HCT116 (cell line): ENCODE measurements at regions not wholly inside any gene's neighbourhood (a gene's known extent, or its start where the extent isn't known, plus 50 kb on each side); places are given as distances from the start of the nearest gene placed in this dataset.
"Not testable (repeated sequence)": the region's sequence is repeated elsewhere in the genome, so short reads cannot be mapped to it uniquely, and the experiment has no call there.

Experiments
- CBX3 ChIP-seq: IDR thresholded peaks from 2 replicates; pipeline ENCODE4 v1.6.1; 2012; ENCODE audit warnings: low read depth
- CEBPB ChIP-seq: IDR thresholded peaks from 2 replicates; pipeline ENCODE4 v1.6.1; 2012; ENCODE audit warnings: low read depth
- EZH2 ChIP-seq: fragments of 200-600 bp; sonication (generic); IDR thresholded peaks from 2 replicates; pipeline ENCODE4 v1.6.1; 2017; ENCODE audit warnings: antibody characterized with exemption, mixed run types
- EZH2phosphoT487 ChIP-seq: fragments of 200-600 bp; IDR thresholded peaks from 2 replicates; pipeline ENCODE4 v1.6.1; 2018; ENCODE audit warnings: antibody characterized with exemption, borderline replicate concordance
- JUND ChIP-seq: IDR thresholded peaks from 2 replicates; pipeline ENCODE4 v1.6.1; 2012
- MAX ChIP-seq: IDR thresholded peaks from 2 replicates; pipeline ENCODE4 v1.6.1; 2012
- POLR2A ChIP-seq: IDR thresholded peaks from 2 replicates; pipeline ENCODE4 v1.7.0; 2011; ENCODE audit warnings: borderline replicate concordance; ENCODE audit not compliant: insufficient read depth, insufficient read length; ENCODE audit errors: extremely low read depth
- POLR2AphosphoS5 ChIP-seq: IDR thresholded peaks from 2 replicates; pipeline ENCODE4 v1.6.1; 2011; ENCODE audit warnings: mild to moderate bottlenecking, low read depth, low read length, moderate library complexity
- RAD21 ChIP-seq: IDR thresholded peaks from 2 replicates; pipeline ENCODE4 v1.6.1; 2012; ENCODE audit warnings: low read depth, mild to moderate bottlenecking
- SIN3A ChIP-seq: IDR thresholded peaks from 2 replicates; pipeline ENCODE4 v1.6.1; 2012; ENCODE audit warnings: low read depth
- YY1 ChIP-seq: IDR thresholded peaks from 2 replicates; pipeline ENCODE4 v1.6.1; 2011; ENCODE audit warnings: low read length, low read depth, moderate library complexity, mild to moderate bottlenecking; ENCODE audit not compliant: insufficient replicate concordance; ENCODE audit errors: extremely low read depth
- TF ChIP-seq, protein P1 (sequence below), 3 experiments: fragments of 200-600 bp in 1 of 3; sonication (generic) in 1 of 3; IDR thresholded peaks in 2 of 3; conservative IDR thresholded peaks in 1 of 3; 2 replicates each; pipeline ENCODE4 v1.5.1; 2012 to 2017; ENCODE audit warnings: low read depth in 2 of 3, low read length in 2 of 3, antibody characterized with exemption in 1 of 3, borderline replicate concordance in 1 of 3, control low read depth in 1 of 3, mild to moderate bottlenecking in 1 of 3, mixed read lengths in 1 of 3, mixed run types in 1 of 3, moderate library complexity in 1 of 3; ENCODE audit not compliant: insufficient read depth in 1 of 3

DNA sequence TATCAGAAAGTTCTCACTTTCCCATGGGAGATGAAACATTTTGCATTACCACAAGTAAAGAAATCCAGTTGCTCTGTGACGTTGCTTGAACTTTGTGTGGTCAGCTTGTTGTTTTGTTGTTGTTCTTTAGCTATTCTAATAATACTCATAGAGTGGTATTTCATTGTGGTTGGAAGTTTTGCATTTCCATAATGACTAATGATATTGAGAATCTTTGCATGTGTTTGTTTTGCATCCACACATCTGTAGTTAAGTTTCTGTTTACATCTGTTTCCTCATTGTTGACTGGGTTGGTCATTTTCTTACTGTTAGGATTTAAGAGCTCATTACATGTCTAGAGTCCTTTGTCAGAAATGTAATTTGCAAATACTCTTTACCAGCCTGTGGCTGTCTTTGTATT is 133.2 kb upstream of the LRRC61 start:
- not testable (repeated sequence) for TF ChIP-seq POLR2A, EZH2phosphoT487, EZH2, JUND, YY1, MAX, RAD21, CBX3, POLR2AphosphoS5, CEBPB, SIN3A
- TF ChIP-seq, protein P1, sequence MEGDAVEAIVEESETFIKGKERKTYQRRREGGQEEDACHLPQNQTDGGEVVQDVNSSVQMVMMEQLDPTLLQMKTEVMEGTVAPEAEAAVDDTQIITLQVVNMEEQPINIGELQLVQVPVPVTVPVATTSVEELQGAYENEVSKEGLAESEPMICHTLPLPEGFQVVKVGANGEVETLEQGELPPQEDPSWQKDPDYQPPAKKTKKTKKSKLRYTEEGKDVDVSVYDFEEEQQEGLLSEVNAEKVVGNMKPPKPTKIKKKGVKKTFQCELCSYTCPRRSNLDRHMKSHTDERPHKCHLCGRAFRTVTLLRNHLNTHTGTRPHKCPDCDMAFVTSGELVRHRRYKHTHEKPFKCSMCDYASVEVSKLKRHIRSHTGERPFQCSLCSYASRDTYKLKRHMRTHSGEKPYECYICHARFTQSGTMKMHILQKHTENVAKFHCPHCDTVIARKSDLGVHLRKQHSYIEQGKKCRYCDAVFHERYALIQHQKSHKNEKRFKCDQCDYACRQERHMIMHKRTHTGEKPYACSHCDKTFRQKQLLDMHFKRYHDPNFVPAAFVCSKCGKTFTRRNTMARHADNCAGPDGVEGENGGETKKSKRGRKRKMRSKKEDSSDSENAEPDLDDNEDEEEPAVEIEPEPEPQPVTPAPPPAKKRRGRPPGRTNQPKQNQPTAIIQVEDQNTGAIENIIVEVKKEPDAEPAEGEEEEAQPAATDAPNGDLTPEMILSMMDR (IDR thresholded peaks at IDR 0.05 in 2 of 3, conservative IDR thresholded peaks at IDR 0.05 in 1 of 3; ENCODE audit: borderline replicate concordance in 1 of 3, insufficient read depth in 1 of 3, low read depth in 2 of 3, low read length in 2 of 3) = not testable (repeated sequence)
